ENCODE measurements at regions not wholly inside any gene's neighbourhood (a gene's known extent, or its start where the extent isn't known, plus 50 kb on each side); places are given as distances from the start of the nearest gene placed in this dataset.

DNA sequence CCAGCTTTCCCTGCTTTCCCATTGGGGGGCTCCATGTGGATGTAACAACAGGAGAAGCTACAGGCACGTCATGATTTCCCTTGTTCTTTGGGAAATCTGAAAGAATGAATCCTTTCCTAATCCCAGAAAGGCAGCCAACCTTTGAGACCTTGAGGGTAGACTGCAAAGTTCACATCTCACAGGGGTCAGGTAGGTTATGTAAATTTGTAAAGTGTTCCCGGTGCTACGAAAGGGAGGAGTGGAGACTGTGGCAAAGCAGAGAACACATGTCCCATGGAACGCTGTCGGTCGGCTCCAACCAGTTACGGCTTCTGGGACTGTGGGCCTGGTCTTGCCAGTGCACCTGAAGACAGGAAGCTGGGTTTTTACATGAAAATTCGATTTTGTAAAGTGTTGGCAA lies 85.1 kb downstream of the RSPH3 start:
- TF ChIP-seq POLR2A (IDR thresholded peaks at IDR 0.05), result no peak
- no peak for TF ChIP-seq POLR2AphosphoS5 (IDR thresholded peaks at IDR 0.05)
- no peak for TF ChIP-seq EP300 (IDR thresholded peaks at IDR 0.05)
- TF ChIP-seq, protein P1, sequence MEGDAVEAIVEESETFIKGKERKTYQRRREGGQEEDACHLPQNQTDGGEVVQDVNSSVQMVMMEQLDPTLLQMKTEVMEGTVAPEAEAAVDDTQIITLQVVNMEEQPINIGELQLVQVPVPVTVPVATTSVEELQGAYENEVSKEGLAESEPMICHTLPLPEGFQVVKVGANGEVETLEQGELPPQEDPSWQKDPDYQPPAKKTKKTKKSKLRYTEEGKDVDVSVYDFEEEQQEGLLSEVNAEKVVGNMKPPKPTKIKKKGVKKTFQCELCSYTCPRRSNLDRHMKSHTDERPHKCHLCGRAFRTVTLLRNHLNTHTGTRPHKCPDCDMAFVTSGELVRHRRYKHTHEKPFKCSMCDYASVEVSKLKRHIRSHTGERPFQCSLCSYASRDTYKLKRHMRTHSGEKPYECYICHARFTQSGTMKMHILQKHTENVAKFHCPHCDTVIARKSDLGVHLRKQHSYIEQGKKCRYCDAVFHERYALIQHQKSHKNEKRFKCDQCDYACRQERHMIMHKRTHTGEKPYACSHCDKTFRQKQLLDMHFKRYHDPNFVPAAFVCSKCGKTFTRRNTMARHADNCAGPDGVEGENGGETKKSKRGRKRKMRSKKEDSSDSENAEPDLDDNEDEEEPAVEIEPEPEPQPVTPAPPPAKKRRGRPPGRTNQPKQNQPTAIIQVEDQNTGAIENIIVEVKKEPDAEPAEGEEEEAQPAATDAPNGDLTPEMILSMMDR (IDR thresholded peaks at IDR 0.05), result no peak
